HG02571 (cell line): ENCODE measurements at regions not wholly inside any gene's neighbourhood (a gene's known extent, or its start where the extent isn't known, plus 50 kb on each side); places are given as distances from the start of the nearest gene placed in this dataset.

Source experiments
- ATAC-seq: cut with Tn5 transposase; IDR thresholded peaks from one replicate; pipeline ENCODE4 v1.9.1; 2021; ENCODE audit warnings: mild to moderate bottlenecking, moderate library complexity; ENCODE audit not compliant: unreplicated experiment

DNA sequence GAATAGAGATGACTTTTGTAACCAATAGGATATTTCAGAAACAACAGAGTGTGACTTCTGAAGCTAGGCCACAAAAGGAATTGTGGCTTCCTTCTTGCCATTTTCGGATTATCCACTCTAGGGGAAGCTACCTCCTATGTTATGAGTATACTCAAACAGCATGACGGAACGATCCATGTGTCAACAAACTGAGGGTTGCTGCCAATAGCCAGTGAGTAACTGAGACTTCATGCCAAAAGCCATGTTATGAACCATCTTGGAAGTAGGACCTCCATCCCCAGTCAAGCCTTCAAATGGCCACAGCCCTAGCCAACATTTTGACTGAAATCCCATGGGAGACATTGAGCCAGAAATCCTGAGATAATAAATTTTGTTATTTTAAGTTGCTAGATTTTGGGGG is 69.0 kb upstream of the IL6 start:
- no peak for ATAC-seq

GRCh38 chr7:22657479-22657878 is 69.5 kb upstream of the IL6 start:
- ATAC-seq: no peak

- ATAC-seq: no peak
These were observed 71.2 kb upstream of the IL6 start for GRCh38 chr7:22655781-22656180.

- ATAC-seq: no peak
These were observed 72.2 kb upstream of the IL6 start for GRCh38 chr7:22654831-22655230.

DNA sequence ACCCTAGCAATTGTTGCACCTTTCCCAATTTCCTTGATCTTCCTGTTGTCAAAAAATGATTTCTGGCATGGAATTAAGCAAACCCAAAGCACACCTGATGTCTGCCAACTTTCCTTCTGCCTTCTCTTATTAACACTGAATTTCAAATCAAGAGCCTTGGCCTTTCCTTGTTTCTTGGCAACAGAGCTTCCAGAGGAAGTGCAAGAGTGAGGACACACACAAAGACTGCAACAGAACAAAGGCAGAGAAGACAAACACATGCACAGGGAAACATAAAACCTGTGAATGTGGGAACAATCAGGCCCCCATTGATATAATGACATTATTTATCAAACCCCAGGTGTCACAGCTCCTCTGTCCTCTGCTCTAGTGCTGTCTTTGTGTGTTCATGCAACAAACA is 73.0 kb upstream of the IL6 start:
- no peak for ATAC-seq

DNA sequence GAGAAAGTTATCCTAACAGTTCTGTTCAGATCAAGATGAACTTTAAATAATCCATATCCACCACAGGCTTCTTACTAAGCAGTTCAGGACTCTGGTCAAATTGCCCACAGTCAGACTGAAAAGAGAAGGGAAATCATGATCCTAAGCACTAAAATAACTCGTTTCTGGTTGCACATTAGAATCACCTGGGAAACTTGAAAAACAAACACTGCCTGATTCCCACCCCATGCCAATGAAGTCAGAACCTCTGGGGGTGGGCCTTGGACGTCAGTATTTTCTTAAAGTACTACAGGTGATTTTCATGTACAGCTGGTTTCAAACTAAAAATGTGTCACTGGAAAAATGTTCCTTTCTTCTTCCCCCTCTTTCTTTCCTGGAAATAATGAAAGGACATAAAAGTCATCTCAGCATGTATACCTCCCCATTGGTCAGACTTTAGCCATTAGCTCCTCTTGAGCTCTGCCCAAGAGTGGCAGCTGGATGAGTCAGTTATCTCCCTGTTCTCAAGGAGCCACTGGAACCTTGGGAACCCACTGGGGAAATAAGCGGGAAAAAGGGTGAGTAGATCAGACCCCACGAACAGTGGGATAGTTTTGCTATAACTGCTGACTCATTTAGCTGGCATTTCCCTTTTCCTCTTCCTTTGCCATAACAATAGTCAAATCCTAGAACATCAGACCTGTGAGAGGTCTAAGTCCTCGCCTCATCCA is 75.3 kb upstream of the IL6 start:
- ATAC-seq: no peak

DNA sequence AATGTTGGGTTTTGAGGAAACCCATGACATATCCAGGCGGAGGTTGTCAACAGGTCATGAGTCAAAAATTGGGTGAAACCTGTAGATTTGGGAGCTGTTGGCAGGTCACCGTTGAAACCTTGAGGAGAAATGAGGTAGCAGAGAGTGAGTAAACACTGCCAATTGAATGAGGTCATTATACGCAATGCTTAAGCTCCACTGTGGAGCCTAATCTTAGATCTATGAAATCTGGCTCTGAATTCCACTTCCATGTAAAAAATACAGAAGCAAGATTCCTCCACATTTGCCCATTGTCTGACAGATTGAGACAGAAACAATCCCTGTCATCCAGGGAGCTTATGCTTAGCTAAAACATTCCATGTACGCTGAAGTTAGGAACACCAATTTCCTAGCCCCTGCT is 76.0 kb upstream of the IL6 start:
- no peak for ATAC-seq

DNA sequence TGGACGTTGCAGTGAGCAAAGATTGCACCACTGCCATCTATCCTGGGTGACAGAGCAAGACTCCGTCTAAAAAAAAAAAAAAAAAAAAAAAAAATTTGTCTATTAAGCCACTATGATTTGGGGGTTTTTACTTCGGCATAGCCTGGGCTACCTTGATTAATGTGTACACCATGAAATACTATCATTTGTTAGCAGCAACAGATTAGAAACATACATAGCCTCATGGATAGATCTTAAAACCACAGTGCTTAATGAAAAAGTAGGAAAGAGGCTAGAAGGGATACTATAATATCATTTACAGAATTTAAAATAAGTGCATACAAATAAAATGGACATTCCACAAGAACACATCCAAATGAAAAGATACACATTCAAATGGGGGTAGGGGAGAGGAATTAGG is 77.3 kb upstream of the IL6 start:
- ATAC-seq: no peak

GRCh38 chr7:22647451-22648257 is 79.3 kb upstream of the IL6 start:
- ATAC-seq: no peak

DNA sequence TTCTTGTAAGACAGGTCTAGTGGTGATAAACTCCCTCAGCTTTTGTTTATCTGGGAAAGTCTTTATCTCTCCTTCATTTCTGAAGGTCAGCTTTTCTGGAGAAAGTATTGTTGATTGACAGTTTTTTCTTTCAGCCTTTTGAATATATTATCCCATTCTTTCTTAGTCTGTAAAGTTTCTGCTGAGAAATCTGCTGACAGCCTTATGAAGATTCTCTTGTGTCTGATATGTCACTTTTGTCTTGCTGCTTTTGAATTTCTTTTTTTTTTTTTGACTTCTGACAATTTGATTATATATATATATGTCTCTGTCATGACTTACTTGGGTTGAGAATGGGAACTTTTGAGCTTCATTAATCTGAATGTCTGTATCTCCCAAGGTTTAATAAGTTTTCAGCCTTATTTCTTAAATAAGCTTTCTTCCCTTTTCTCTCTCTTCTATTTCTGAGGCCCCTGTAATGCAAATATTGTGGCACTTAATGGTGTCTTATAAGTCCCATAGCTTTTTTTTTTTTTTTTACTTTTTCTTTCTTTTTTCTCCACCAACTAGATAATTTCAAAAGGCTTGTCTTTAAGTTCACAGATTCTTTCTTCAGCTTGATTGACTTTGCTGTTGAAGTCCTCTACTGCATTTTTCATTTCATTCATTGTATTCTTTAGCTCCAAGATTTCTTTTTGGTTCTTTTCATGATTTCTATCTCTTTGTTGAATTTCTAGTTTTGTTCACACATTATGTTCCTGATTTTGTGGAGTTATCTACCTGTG is 81.4 kb upstream of the IL6 start:
- ATAC-seq: no peak

DNA sequence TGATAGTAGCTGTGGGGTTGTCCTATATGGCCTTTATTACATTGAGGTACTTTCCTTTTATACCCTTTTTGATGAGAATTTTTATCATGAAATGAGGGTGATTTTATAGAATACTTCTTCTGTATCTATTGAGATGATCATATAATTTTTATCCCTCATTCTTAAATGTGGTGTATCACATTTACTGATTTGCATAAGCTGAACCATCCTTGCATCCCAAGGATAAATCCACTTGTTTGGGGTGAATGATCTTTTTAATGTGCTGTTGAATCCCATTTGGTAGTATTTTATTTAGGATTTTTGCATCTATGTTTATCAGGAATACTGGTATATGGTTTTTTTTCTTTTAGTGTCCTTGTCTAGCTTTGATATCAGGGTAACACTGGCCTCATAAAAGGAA is 84.5 kb upstream of the IL6 start:
- no peak for ATAC-seq

DNA sequence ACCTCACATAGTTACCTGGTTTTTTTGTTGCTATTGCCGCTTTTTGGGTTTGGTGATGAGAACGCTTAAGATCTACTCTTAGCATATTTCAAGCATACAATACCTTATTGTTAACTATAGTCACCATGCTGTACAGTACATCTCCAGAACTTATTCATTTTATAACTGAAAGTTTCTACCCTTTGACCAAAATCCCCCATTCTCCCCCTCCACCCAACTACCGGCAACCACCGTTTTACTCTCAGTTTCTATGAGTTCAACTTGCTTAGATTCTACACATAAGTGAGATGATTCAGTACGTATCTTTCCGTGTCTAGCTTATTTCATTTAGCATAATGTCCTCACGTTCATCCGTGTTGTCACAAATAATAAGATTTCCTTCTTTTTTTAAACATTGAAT is 86.7 kb upstream of the IL6 start:
- peak; percentile 99 for ATAC-seq

DNA sequence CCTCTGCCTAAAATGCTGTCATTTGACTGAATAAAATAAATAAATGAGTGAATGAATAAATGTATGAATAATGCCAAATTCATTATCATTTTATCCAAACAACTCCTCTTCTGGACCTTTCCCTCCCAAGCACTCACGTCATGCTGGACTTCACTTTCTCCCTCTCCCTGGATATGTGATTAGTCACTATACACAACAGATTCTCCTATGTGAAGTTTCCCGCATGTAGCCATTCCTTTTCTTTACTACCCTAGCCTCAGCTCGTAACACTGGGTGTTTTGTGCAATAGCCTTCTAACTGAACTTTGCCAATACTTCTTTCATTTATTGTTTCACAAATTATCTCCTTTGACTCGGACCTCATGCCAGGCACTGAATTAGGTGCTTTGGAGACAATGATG is 87.6 kb upstream of the IL6 start:
- ATAC-seq: no peak

DNA sequence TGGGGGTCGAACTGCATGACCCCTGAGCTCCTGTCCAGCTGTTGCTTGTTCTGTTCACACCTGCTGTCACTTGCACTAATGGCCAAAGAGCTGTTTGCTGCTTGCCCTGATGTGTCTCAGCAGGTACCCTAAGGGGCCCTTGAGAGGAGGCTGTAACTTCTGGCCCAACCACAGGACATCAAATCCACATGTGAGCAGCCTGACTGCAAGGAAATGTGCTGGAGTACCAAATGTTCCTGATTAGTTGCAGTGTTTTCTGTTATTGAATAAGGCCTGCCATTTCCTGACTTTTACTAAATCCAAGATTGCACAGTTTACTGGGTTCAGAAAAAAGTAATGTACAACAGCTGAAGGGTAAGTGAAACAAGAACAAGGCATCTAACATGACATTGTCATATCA is 91.7 kb upstream of the IL6 start:
- ATAC-seq: no peak

GRCh38 chr7:22633954-22634474 is 93.0 kb upstream of the IL6 start:
- no peak for ATAC-seq

- ATAC-seq: no peak
These were observed 93.6 kb upstream of the IL6 start for GRCh38 chr7:22633286-22633953.

- no peak for ATAC-seq
These were observed 94.3 kb upstream of the IL6 start for GRCh38 chr7:22632674-22633073.

- no peak for ATAC-seq
These were observed 95.3 kb upstream of the IL6 start for GRCh38 chr7:22631730-22632129.

DNA sequence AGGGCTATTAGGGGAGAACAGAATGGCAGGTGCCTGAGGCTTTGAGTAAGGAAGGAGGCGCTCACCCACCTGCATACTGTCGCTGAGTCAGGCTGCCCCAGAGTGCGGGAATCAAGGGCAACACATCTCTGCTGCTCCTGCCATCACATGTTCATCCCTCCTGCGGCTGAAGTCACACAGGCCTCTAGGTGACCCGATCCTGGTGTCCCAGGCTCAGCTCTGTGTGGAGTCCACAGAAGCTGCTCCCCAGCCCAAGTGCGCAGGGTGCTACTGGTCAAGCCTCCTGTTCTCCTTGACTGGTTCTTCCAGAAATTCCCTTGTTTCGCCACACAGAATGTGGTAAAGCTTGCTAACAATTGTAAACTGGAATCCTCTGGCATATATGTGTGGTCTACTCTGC is 96.9 kb upstream of the IL6 start:
- ATAC-seq: no peak

GRCh38 chr7:22629056-22629455 is 97.9 kb upstream of the IL6 start:
- no peak for ATAC-seq

DNA sequence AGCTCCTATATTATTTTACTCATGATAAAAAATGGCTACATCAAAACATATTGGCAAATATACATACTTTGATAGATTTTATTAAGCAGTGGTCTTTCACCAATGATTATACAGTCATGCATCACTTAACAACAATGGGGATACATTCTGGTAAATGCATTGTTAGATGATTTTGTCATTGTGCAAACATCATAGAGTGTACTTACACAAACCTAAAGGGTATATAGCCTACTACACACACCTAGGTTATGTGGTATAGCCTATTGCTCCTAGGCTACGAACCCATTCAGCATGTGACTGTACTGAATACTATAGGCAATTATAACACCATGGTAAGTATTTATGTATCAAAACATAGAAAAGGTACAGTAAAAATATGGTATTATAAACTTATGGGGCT is 98.9 kb upstream of the IL6 start:
- ATAC-seq: no peak
